Mesenchymal stem cell (in vitro differentiated cells and primary cell): ENCODE measurements at regions not wholly inside any gene's neighbourhood (a gene's known extent, or its start where the extent isn't known, plus 50 kb on each side); places are given as distances from the start of the nearest gene placed in this dataset.

Experiments
- DNase-seq: peaks from one replicate; pipeline ENCODE4 v3.0.0-alpha.2; 2013
- H2AFZ ChIP-seq: one replicate; pipeline ENCODE4 v1.6.1; 2013; ENCODE audit warnings: low read depth, mild to moderate bottlenecking, control low read depth, inconsistent platforms, low read length, moderate library complexity
- H2AK5ac ChIP-seq: 2 replicates; pipeline ENCODE4 v1.6.1; 2013; ENCODE audit warnings: low read length, moderate library complexity, mild to moderate bottlenecking, inconsistent platforms; ENCODE audit not compliant: severe bottlenecking
- H2BK120ac ChIP-seq: one replicate; pipeline ENCODE4 v1.6.1; 2013; ENCODE audit warnings: low read depth, mild to moderate bottlenecking, inconsistent platforms, low read length, moderate library complexity
- H2BK12ac ChIP-seq, 2 experiments: one replicate each; pipeline ENCODE4 v1.6.1; 2013; ENCODE audit warnings: inconsistent platforms in 2 of 2, low read length in 2 of 2, mild to moderate bottlenecking in 2 of 2, moderate library complexity in 2 of 2, control low read depth in 1 of 2
- H2BK15ac ChIP-seq: one replicate; pipeline ENCODE4 v1.6.1; 2013; ENCODE audit warnings: mild to moderate bottlenecking, low read depth, inconsistent platforms; ENCODE audit not compliant: poor library complexity, severe bottlenecking
- H2BK5ac ChIP-seq: 2 replicates; pipeline ENCODE4 v1.6.1; 2013; ENCODE audit warnings: low read depth, mild to moderate bottlenecking, low read length, control low read depth, inconsistent platforms; ENCODE audit not compliant: poor library complexity, severe bottlenecking
- H3K14ac ChIP-seq, 2 experiments: one replicate each; pipeline ENCODE4 v1.6.1; 2013; ENCODE audit warnings: inconsistent platforms in 2 of 2, low read length in 2 of 2, control low read depth in 1 of 2, mild to moderate bottlenecking in 1 of 2, moderate library complexity in 1 of 2
- H3K18ac ChIP-seq, 2 experiments: one replicate each; pipeline ENCODE4 v1.6.1; 2013; ENCODE audit warnings: inconsistent platforms in 2 of 2, low read length in 2 of 2, control low read depth in 1 of 2, low read depth in 1 of 2, mild to moderate bottlenecking in 1 of 2
- H3K23ac ChIP-seq, 2 experiments: one replicate each; pipeline ENCODE4 v1.6.1; 2013; ENCODE audit warnings: inconsistent platforms in 2 of 2, low read length in 2 of 2, mild to moderate bottlenecking in 2 of 2, moderate library complexity in 2 of 2, control low read depth in 1 of 2
- H3K27ac ChIP-seq: 2 replicates; pipeline ENCODE4 v1.5.1; 2013; ENCODE audit warnings: mild to moderate bottlenecking, moderate library complexity, low read length, control low read depth, inconsistent platforms; ENCODE audit not compliant: poor library complexity, severe bottlenecking
- H3K27me3 ChIP-seq, 2 experiments: 2 replicates each; pipeline versions ENCODE4 v1.6.1 to v1.7.0; 2013; ENCODE audit warnings: low read length in 2 of 2, mild to moderate bottlenecking in 2 of 2, moderate library complexity in 2 of 2, control low read depth in 1 of 2, inconsistent platforms in 1 of 2; ENCODE audit not compliant: control insufficient read depth in 1 of 2, insufficient read depth in 1 of 2
- H3K36me3 ChIP-seq, 2 experiments: 2 replicates each; pipeline versions ENCODE4 v1.6.1 to v1.7.0; 2013; ENCODE audit warnings: low read length in 2 of 2, control low read depth in 1 of 2, inconsistent platforms in 1 of 2, low read depth in 1 of 2, mild to moderate bottlenecking in 1 of 2; ENCODE audit not compliant: insufficient read depth in 2 of 2, control insufficient read depth in 1 of 2
- H3K4ac ChIP-seq, 2 experiments: one replicate each; pipeline ENCODE4 v1.6.1; 2013; ENCODE audit warnings: inconsistent platforms in 2 of 2, low read length in 2 of 2, mild to moderate bottlenecking in 2 of 2, moderate library complexity in 2 of 2, control low read depth in 1 of 2, low read depth in 1 of 2
- H3K4me1 ChIP-seq: 2 replicates; pipeline ENCODE4 v1.6.1; 2013; ENCODE audit warnings: low read depth, low read length, control low read depth; ENCODE audit not compliant: control insufficient read depth, insufficient read depth
- H3K4me2 ChIP-seq: 2 replicates; pipeline ENCODE4 v1.6.1; 2013; ENCODE audit warnings: low read length, mild to moderate bottlenecking, inconsistent platforms; ENCODE audit not compliant: poor library complexity, severe bottlenecking
- H3K4me3 ChIP-seq, 2 experiments: 2 replicates each; pipeline versions ENCODE4 v1.5.1 to v1.7.0; 2013; ENCODE audit warnings: low read length in 2 of 2, mild to moderate bottlenecking in 2 of 2, control low read depth in 1 of 2, low read depth in 1 of 2; ENCODE audit not compliant: insufficient read depth in 1 of 2
- H3K79me1 ChIP-seq: replicated peaks from 2 replicates; pipeline ENCODE4 v1.6.1; 2013; ENCODE audit warnings: mild to moderate bottlenecking, control low read depth, low read length, inconsistent platforms; ENCODE audit not compliant: poor library complexity, severe bottlenecking
- H3K9ac ChIP-seq: 2 replicates; pipeline ENCODE4 v1.7.0; 2013; ENCODE audit warnings: mild to moderate bottlenecking, low read length, moderate library complexity
- H3K9me3 ChIP-seq: 2 replicates; pipeline ENCODE4 v1.7.0; 2013; ENCODE audit warnings: mild to moderate bottlenecking, low read length; ENCODE audit not compliant: control insufficient read depth
- H4K8ac ChIP-seq: one replicate; pipeline ENCODE4 v1.6.1; 2013; ENCODE audit warnings: inconsistent platforms, mild to moderate bottlenecking, low read length, moderate library complexity
- H4K91ac ChIP-seq: one replicate; pipeline ENCODE4 v1.6.1; 2013; ENCODE audit warnings: mild to moderate bottlenecking, low read length, inconsistent platforms
- WGBS: methylation state at CpG from one replicate; pipeline ENCODE4 v1.1.7; 2013; ENCODE audit warnings: mixed read lengths; 5-methylcytosine and 5-hydroxymethylcytosine counted together

DNA sequence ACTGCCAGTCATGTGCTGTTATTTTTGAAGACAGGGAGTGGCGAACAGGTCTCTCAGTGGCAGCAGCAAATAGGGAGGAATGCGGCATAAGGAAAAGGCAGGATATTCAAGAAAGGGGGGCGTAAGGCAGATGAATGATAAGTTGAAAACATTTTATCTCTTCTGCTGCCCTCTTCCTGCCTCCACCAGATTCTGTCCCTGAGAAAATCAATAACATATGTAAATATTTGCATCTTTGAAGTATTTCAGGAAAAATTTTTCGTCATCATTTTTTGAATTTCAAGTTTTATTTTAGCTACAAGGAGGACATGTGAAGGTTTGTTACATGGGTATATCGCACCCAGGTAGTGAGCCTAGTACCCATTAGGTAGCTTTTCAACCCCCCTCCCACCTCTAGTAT is 616.7 kb downstream of the MCTP2 start:
- H3K9ac ChIP-seq = no peak overlapping the region
- H2AFZ ChIP-seq = no peak overlapping the region
- DNase-seq = no peak
- H3K4me1 ChIP-seq = peaks cover 3% of the 10 kb centered on the region
- H3K79me1 ChIP-seq = no peaks in the 10 kb centered on the region
- H2BK120ac ChIP-seq = no peak overlapping the region
- peaks cover 16% of the 10 kb centered on the region for H3K9me3 ChIP-seq
- no peak overlapping the region for H2BK5ac ChIP-seq
- H2BK12ac ChIP-seq = no peak overlapping the region
- no peak overlapping the region for H3K18ac ChIP-seq
- no peak overlapping the region for H3K14ac ChIP-seq
- no peak overlapping the region for H3K23ac ChIP-seq
- 100% methylated on average over 2 of the region's 5 CpGs for WGBS
- H3K4me2 ChIP-seq = no peak overlapping the region
- H3K36me3 ChIP-seq = no peaks in the 10 kb centered on the region
- H4K91ac ChIP-seq = no peak overlapping the region
- no peak overlapping the region for H3K4ac ChIP-seq
- H2BK15ac ChIP-seq = no peak overlapping the region
- no peak overlapping the region for H2AK5ac ChIP-seq
- H3K27me3 ChIP-seq = peaks cover 0 to 4% of the 10 kb centered on the region in 2 experiments
- H3K27ac ChIP-seq = no peak overlapping the region
- no peak overlapping the region for H4K8ac ChIP-seq
- H3K4me3 ChIP-seq = no peak overlapping the region

DNA sequence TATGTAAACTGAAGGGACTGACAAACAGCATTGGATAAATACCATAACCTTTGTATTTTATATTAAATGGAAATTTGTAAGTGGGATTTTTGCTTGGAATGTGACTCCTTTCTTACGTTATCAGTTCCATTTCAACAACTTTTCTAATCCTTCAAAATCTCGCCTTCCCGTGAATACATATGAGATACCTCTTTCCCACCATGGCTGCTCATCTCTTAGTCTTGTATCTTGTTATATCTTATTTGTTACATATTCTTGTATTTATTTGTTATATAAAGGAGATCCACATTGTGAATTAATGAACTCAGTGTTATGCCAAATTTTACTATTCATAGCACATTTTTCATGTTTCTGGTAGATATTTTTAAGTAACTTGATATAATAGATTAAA is 623.7 kb downstream of the MCTP2 start:
- Histone ChIP-seq H2BK5ac (no peak overlapping the region), H3K9me3 (peaks cover 9% of the 10 kb centered on the region), H3K4me3 (no peak overlapping the region), H3K18ac (no peak overlapping the region), H4K91ac (no peak overlapping the region), H3K14ac (no peak overlapping the region), H2BK120ac (no peak overlapping the region), H3K4me1 (no peaks in the 10 kb centered on the region), H3K27ac (no peak overlapping the region), H3K9ac (no peak overlapping the region), H3K79me1 (no peaks in the 10 kb centered on the region), H3K27me3 (no peaks in the 10 kb centered on the region), H3K23ac (no peak overlapping the region), H3K4me2 (no peak overlapping the region), H2AFZ (no peak overlapping the region), H4K8ac (no peak overlapping the region), H2BK15ac (no peak overlapping the region), H3K4ac (no peak overlapping the region), H3K36me3 (no peaks in the 10 kb centered on the region), H2AK5ac (no peak overlapping the region), H2BK12ac (no peak overlapping the region)
- no CpG with 5 or more reads among the region's 3 CpGs for WGBS
- no peak for DNase-seq

DNA sequence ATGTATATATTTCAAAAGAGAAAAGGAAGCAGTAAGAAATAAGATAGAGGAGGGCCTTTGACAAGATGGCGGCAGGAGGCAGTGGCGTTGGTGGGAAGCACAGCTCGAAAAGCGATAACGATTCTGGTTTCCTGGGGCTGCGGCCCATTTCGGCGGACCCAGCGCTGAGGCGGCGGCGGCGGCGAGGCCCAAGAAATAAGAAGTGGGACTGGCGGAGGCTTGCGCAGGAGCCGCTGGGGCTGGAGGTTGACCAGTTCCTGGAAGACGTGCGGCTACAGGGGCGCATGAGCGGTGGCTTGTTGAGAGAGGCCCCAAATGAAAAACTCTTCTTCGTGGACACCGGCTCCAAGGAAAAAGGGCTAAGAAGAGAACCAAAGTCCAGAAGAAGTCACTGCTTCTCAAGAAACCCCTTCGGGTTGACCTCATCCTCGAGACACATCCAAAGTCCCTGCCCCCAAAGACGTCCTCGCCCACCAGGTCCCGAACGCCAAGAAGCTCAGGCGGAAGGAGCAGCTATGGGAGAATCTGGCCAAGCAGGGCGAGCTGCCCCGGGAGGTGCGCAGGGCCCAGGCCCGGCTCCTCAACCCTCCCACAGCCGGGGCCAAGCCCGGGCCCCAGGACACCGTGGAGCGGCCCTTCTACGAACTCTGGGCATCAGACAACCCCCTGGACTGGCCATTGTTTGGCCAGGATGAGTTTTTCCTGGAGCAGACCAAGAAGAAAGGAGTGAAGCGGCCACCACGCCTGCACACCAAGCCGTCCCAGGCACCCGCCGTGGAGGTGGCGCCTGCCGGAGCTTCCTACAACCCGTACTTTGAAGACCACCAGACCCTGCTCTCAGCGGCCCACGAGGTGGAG is 624.3 kb downstream of the MCTP2 start:
- Histone ChIP-seq H2AK5ac (no peak overlapping the region), H3K36me3 (no peaks in the 10 kb centered on the region), H2AFZ (no peak overlapping the region), H3K9me3 (peaks cover 9% of the 10 kb centered on the region), H4K91ac (no peak overlapping the region), H3K23ac (no peak overlapping the region), H2BK5ac (no peak overlapping the region), H3K14ac (no peak overlapping the region), H2BK15ac (no peak overlapping the region), H3K4me3 (no peak overlapping the region), H2BK12ac (no peak overlapping the region), H3K9ac (no peak overlapping the region), H3K27me3 (no peaks in the 10 kb centered on the region), H3K4me1 (no peaks in the 10 kb centered on the region), H3K4me2 (no peak overlapping the region), H3K4ac (no peak overlapping the region), H3K27ac (no peak overlapping the region), H4K8ac (no peak overlapping the region), H3K18ac (no peak overlapping the region), H2BK120ac (no peak overlapping the region), H3K79me1 (no peaks in the 10 kb centered on the region)
- 97% methylated on average over 49 of the region's 49 CpGs for WGBS
- DNase-seq = no peak

DNA sequence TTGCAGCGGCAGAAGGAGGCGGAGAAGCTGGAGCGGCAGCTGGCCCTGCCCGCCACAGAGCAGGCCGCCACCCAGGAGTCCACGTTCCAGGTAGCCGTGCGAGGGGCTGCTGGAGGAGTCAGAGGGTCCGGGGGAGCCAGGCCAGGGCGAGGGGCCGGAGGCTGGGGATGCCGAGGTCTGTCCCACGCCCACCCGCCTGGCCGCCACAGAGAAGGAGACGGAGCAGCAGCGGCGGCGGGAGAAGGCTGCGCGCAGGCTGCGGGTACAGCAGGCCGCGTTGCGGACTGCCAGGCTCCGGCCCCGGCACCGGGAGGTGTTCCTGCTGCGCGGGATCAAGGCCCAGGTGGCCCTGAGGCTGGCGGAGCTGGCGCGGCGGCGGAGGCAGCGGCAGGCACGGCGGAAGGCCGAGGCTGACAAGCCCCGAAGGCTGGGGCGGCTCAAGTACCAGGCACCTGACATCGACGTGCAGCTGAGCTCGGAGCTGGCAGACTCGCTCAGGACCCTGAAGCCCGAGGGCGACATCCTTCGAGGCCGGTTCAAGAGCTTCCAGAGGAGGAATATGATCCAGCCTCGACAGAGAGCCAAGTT is 625.0 kb downstream of the MCTP2 start:
- H3K9ac ChIP-seq = no peak overlapping the region
- no peak overlapping the region for H2AFZ ChIP-seq
- no peaks in the 10 kb centered on the region for H3K27me3 ChIP-seq
- no peak overlapping the region for H2BK120ac ChIP-seq
- H3K36me3 ChIP-seq = no peaks in the 10 kb centered on the region
- no peaks in the 10 kb centered on the region for H3K4me1 ChIP-seq
- no peak overlapping the region for H2BK5ac ChIP-seq
- H3K27ac ChIP-seq = no peak overlapping the region
- no peak overlapping the region for H3K4me2 ChIP-seq
- H3K4ac ChIP-seq = no peak overlapping the region
- 97% methylated on average over 48 of the region's 50 CpGs for WGBS
- H4K8ac ChIP-seq = no peak overlapping the region
- H3K79me1 ChIP-seq = no peaks in the 10 kb centered on the region
- no peak overlapping the region for H2AK5ac ChIP-seq
- peak overlapping the region; percentile 23 for H2BK15ac ChIP-seq
- H3K9me3 ChIP-seq = peaks cover 9% of the 10 kb centered on the region
- no peak overlapping the region for H4K91ac ChIP-seq
- H3K4me3 ChIP-seq = no peak overlapping the region
- H2BK12ac ChIP-seq = no peak overlapping the region
- no peak for DNase-seq
- no peak overlapping the region for H3K18ac ChIP-seq
- H3K14ac ChIP-seq = no peak overlapping the region
- H3K23ac ChIP-seq = no peak overlapping the region
